HG02610 (cell line): ENCODE measurements at regions not wholly inside any gene's neighbourhood (a gene's known extent, or its start where the extent isn't known, plus 50 kb on each side); places are given as distances from the start of the nearest gene placed in this dataset.

Experiments
- ATAC-seq: cut with Tn5 transposase; IDR thresholded peaks from one replicate; pipeline ENCODE4 v1.9.1; 2021; ENCODE audit warnings: mild to moderate bottlenecking, moderate library complexity; ENCODE audit not compliant: unreplicated experiment

- no peak for ATAC-seq
These were observed 540.1 kb upstream of the SEMA6D start for GRCh38 chr15:47177177-47177576.

GRCh38 chr15:47179988-47180387 is 537.3 kb upstream of the SEMA6D start:
- no peak for ATAC-seq

- no peak for ATAC-seq
These were observed 534.5 kb upstream of the SEMA6D start for GRCh38 chr15:47182818-47183217.

DNA sequence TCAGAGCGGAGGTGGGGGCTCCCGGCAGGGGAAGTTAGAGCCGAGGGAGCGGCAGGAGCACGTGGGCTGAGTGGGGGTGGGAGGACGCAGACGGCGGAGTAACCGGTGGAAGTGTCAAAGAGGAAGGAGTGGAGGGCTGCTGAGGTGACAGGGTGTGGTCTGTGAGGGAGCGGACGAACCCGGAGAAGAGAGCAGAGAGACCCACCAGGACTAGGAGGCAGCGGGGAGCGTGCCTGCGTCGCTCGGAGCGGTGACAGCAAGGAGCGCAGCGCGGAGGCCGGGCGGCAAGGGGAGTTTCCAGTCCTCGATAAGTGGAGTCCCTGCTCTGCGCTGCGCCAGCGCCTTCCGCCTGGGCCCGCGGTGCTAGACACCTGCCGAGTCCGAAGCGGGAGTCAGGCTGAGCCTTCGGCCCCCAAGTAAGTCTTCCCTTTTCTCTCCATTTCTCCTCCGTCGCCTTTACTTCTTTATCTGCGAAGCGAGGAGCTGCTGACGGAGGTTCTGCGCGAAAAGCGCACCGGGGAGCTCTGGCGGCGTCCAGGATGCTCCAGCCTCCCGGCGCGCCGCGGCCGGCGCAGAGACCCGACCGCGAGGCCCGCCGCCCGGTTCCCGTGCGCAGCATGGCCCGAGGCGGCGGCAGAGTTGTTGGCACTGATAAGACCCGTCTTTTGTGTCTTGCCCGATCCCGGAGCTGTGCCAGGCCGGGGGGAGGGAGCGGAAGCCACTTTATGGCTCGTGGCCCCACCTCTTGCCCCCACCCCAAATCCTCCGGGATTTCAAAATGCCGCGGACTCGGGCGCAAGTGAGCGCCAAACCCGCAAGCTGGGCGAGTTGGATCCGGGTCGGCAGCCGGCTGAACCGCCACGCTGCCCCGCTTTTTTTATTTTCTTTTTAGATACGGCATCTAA is 533.0 kb upstream of the SEMA6D start:
- peak; percentile 58 for ATAC-seq

- no peak for ATAC-seq
These were observed 532.1 kb upstream of the SEMA6D start for GRCh38 chr15:47184908-47185801.

DNA sequence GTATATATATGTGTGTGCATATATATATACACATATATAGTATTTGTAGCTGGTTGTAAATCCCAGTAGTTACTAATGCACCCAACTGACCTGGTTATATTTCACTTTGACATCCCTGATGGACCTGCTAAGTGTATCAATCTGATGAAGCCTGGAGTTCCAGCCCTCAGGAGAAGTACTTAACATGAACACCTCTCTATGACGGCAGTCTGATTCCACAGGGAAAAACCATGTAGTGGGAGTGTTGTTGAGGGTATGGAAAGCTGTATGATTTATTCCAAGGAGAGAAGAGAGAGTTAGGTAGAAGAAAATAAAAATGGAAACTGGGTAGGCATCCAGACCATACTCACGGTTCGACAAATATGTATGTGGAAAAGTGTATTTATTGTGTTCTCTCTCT is 531.2 kb upstream of the SEMA6D start:
- no peak for ATAC-seq

DNA sequence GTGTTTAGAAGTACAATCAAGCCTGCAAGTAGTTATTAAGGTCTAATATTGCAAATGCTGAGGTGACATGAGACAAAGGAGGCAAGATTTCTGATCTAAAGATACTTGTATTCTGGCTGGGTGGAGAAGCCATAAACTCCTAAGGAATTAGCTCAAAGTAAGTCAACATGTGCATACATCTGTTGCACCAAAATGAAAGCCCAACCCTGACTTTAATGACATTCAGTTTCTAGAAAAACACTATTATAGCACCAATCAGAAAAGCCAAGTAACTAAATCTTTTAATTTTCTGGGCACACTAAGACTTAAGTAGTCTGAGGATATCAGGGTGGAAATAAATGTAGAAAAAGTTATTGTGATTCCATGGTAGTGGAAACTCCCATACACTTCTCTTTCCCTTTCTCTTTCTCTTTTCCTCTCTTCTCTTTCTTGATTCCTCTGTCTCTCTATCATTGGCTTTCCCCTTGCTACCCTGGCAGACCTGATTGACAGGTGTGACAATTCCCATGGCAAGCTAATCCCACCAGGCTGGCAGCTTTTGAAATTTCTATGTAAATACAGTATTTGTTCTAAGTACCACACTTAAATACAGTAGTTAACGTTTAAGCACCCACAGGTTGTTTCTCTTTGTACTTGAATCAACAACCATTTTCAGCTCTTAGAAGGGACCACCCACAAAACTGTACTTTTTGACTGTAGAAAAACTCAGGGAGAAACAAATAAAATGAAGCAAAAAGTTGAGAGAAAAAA is 528.4 kb upstream of the SEMA6D start:
- no peak for ATAC-seq

- no peak for ATAC-seq
These were observed 522.6 kb upstream of the SEMA6D start for GRCh38 chr15:47194718-47195117.

- peak; percentile 90 for ATAC-seq
These were observed 521.3 kb upstream of the SEMA6D start for GRCh38 chr15:47196048-47196447.

DNA sequence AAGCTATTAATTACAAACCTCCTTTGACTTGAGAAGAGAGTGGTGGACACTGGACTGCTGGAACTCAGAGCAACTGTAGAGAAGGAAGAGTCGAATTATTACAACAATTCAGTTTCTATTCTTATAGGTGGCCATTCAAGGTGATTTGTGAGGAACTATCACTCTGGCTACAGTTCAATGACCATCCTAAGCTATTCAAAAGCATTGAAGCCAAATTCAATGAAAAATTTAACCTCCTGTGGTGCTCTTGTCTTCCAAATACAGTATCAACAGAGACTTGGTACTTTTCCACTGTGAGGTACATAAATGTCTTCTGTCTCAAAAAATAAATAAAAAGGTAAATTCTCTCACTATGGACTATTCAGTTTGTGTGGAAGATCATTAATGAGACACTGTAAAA is 513.3 kb upstream of the SEMA6D start:
- no peak for ATAC-seq

DNA sequence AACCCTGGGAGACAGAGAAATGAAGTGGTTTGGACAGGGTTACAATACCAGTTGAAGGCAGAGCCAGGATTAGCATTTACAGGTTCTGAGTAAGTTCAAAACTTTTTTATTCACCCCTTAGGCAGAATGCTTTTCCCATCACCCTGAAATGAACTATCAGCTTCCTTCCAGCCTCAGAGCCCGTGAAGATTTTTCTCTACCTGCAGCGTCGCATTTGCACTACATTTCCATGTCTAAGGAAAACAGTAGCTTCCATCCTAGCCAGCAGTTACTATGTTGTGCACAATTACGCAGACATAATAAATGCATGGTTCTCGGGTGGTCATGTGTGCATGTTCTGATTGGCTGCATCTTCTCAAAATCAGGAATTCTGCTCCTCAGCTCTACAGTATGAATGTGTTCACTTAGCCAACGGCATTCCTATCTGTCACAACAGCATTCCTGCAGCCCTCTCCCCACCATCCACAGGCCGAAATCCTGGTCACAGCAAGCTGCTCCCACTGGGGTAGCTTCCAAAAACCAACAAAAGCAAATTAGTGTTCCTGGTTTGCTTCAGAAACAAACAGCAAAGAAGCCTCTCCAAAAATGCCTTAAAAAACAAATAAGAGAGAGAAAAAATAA is 510.8 kb upstream of the SEMA6D start:
- ATAC-seq, result no peak

DNA sequence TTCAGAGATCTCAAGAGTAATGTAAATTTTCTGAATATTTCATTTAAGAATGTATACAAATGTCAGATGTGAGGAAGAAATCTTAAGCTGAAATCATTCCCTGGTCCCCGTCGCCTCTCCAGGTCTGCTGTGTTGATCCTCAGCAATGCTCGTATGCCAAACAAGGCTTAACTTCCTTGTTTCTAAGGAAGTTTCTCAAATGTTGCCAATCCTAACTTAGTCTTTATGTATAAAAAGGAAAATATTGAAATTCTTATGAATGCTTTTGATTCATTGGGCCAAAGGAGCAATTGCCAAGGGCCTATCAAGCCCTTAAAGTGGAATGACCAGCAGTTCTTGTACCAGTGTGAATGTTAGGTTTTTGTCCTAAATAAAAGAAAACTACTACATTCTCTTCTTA is 507.7 kb upstream of the SEMA6D start:
- no peak for ATAC-seq

- ATAC-seq, result no peak
These were observed 504.9 kb upstream of the SEMA6D start for GRCh38 chr15:47212222-47213010.

- no peak for ATAC-seq
These were observed 503.4 kb upstream of the SEMA6D start for GRCh38 chr15:47213883-47214282.

DNA sequence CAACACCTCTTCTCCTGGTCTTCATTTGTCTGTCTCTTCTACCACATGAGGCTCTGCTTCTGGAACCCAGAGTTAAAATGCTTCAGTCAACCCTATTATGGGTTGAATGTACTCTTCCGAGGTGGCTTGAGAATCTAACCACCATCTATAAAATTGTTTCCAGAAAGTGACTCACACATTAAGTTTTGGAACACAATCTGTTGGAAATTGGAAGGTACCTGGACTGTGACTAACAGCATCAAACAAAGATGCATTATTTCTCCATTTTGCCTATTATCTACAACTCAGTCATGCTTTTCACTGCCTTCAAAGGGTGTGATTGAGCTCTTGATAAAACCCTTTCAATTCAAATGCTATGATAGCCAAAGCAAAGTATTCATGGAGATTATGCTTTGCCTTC is 499.0 kb upstream of the SEMA6D start:
- ATAC-seq, result no peak

- ATAC-seq, result no peak
These were observed 472.9 kb upstream of the SEMA6D start for GRCh38 chr15:47244361-47244760.

DNA sequence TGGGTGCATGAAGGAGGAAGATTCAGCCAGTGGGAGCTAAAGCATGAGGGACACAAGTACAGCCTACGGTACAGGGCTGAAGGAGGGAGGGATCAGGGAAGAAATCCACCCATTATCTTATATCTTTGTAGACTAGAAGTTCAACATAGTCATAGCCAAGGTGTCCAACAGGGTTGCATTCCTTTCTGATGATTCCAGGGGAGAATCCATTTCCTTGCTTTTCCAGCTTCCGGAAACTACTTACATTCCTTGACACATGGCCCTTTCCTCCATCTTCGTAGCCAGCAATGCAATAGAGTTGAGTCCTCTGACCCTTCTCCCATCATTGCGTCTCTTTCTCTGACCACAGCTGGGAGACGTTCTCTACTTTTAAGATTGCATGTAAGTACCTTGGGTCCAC is 471.0 kb upstream of the SEMA6D start:
- ATAC-seq, result no peak

GRCh38 chr15:47258521-47258920 is 458.8 kb upstream of the SEMA6D start:
- ATAC-seq, result no peak

DNA sequence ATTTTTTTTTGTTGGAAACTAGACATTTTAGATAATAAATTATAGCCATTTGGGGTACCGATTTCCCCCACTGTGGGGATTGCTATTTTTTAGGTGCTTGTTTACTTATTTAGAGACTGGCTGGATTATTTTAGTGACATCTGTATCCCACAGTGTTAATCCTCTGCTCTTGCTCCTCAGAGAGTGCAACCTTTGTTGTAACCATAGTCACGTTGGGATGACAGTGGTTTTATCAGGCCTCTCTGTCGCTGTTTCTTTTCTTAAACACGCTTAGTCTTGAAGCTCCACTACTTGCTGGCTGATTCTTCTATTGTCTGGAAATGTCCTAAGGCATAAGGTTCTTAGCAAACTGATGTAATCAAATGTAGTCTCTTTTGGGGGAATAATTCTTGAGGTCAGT is 451.6 kb upstream of the SEMA6D start:
- ATAC-seq, result no peak

DNA sequence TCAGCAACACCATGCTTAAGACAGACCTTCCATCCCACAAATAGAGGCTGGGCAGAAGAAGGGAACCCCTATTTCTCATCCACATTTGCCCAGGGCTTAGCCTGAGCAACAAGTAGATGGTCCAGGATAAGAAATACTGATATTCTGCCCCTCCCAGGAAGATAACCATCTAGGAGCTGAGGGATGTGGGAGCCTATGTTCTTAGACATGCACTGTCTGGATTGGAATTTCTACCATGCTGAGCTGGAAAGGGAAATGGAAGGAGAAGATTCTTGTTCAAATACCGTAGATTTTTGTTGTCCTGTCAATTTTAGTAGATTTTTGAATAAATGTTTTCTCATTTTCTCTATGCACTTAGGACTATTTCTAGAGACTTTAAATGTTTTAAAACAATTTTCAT is 450.7 kb upstream of the SEMA6D start:
- ATAC-seq, result no peak
